Activated naive CD8-positive, alpha-beta T cell treated with anti-CD3 and anti-CD28 coated beads for 36 hours (primary cell): ENCODE measurements at regions not wholly inside any gene's neighbourhood (a gene's known extent, or its start where the extent isn't known, plus 50 kb on each side); places are given as distances from the start of the nearest gene placed in this dataset.
"Not testable (repeated sequence)": the region's sequence is repeated elsewhere in the genome, so short reads cannot be mapped to it uniquely, and the experiment has no call there.

Source experiments
- DNase-seq: peaks from one replicate; pipeline ENCODE4 v3.0.0; 2021
- H3K27ac Mint-ChIP-seq: one replicate; pipeline ENCODE4 v1.8.0; 2022; ENCODE audit warnings: mild to moderate bottlenecking, moderate library complexity, mixed read lengths
- H3K27me3 Mint-ChIP-seq: one replicate; pipeline ENCODE4 v1.8.0; 2022; ENCODE audit warnings: mild to moderate bottlenecking, mixed read lengths
- H3K36me3 Mint-ChIP-seq: one replicate; pipeline ENCODE4 v1.8.0; 2021; ENCODE audit warnings: mild to moderate bottlenecking, mixed read lengths
- H3K4me1 Mint-ChIP-seq: one replicate; pipeline ENCODE4 v1.8.0; 2021; ENCODE audit warnings: mixed read lengths
- H3K4me3 Mint-ChIP-seq: one replicate; pipeline ENCODE4 v1.8.0; 2022; ENCODE audit warnings: mild to moderate bottlenecking, moderate library complexity, mixed read lengths
- H3K9me3 Mint-ChIP-seq: one replicate; pipeline ENCODE4 v1.8.0; 2022; ENCODE audit warnings: mixed read lengths

DNA sequence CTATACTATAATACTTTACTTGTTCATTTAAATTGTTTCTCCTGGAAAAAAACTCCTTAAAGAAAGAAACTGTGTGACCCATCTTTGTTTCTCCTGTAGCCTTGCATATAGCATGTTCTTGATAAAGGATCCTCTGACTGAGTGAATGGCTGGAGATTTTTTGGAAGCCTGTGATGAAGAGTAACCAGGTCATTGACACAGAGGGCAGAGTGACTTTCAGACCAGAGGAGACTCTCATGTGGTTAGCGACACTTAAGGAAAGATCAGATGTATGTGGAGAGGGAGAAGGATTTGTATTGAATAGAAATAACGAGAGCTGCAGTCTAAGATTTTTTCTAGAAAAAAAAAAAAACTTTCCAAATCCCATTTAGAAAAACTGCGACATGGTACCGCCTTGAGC lies 85.5 kb downstream of the TRIM43 start:
- Mint-ChIP-seq H3K36me3 (no peaks in the 10 kb centered on the region), H3K4me1 (peaks cover 1% of the 10 kb centered on the region), H3K4me3 (no peak overlapping the region), H3K9me3 (no peaks in the 10 kb centered on the region), H3K27me3 (peaks cover 18% of the 10 kb centered on the region), H3K27ac (no peak overlapping the region)
- no peak for DNase-seq

DNA sequence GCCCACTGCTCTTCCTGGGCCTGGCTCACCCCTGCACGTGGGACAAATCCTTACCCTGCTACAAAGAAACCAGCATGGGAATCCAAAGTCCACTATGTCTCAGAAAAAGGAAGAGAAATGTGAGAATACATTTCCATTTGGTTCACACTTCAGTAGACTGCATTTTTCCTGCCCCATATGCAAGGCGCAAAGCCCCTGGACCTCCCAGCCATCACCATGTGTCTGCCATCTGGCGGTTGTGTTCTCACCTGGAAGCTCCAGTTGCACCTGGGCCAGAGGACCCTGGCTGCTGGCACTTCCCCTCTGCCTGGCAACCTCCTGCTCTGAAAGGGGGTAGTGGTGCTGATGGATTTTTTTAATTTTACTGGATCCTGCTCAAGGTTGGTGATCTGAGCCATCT lies 86.0 kb downstream of the TRIM43 start:
- not testable (repeated sequence) for H3K36me3 Mint-ChIP-seq, H3K27ac Mint-ChIP-seq, H3K4me1 Mint-ChIP-seq, H3K9me3 Mint-ChIP-seq, H3K4me3 Mint-ChIP-seq, DNase-seq
- H3K27me3 Mint-ChIP-seq: peaks cover 22% of the 10 kb centered on the region

- H3K27me3 Mint-ChIP-seq: peaks cover 40% of the 10 kb centered on the region
- not testable (repeated sequence) for H3K9me3 Mint-ChIP-seq, H3K36me3 Mint-ChIP-seq, H3K27ac Mint-ChIP-seq, H3K4me3 Mint-ChIP-seq, H3K4me1 Mint-ChIP-seq, DNase-seq
Observed at GRCh38 chr2:95681158-95681557, 89.4 kb downstream of the TRIM43 start.

GRCh38 chr2:95681589-95682081 lies 89.8 kb downstream of the TRIM43 start:
- H3K4me1 Mint-ChIP-seq, H3K27ac Mint-ChIP-seq, H3K9me3 Mint-ChIP-seq, H3K4me3 Mint-ChIP-seq, H3K36me3 Mint-ChIP-seq, DNase-seq: not testable (repeated sequence)
- peaks cover 40% of the 10 kb centered on the region for H3K27me3 Mint-ChIP-seq

DNA sequence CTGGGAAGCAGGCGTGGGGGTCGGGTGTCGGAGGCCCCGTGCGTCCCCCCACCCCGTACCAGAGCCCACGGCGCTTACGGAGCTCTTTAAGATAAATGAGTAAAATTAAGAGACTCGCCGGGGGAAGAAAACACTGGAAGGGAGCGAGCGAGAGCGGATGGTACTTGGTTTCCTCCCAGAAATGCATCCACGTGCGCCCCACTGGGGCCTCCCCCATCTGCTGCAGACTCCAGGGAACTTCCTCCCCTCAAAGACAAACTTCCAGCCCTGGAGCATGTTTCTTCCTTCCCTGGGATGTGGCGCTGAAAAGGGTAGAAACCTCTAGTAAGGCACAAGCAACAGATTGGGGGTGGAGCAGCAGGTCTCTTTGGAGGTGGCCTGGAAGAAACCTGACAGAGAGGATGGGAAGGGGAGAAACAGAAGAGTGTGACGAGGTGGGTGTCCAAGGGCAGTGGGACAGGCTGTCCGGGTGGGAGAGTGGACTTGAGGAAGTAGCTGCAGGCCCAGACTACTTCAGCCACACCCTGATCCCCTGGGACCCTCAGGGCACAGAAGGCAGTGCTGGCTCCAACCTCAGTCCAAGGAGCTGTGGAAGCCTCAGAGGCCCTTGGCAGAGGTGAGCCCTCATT lies 91.2 kb downstream of the TRIM43 start:
- not testable (repeated sequence) for H3K4me1 Mint-ChIP-seq, H3K9me3 Mint-ChIP-seq, H3K36me3 Mint-ChIP-seq, H3K27ac Mint-ChIP-seq, DNase-seq
- Mint-ChIP-seq H3K27me3 (peaks cover 44% of the 10 kb centered on the region), H3K4me3 (peak overlapping the region; percentile 75)

GRCh38 chr2:95685513-95685912 lies 93.7 kb downstream of the TRIM43 start:
- Mint-ChIP-seq H3K27ac (no peak overlapping the region), H3K27me3 (peaks cover 38% of the 10 kb centered on the region), H3K36me3 (no peaks in the 10 kb centered on the region), H3K4me3 (no peak overlapping the region), H3K4me1 (peaks cover 9% of the 10 kb centered on the region), H3K9me3 (no peaks in the 10 kb centered on the region)
- no peak for DNase-seq

DNA sequence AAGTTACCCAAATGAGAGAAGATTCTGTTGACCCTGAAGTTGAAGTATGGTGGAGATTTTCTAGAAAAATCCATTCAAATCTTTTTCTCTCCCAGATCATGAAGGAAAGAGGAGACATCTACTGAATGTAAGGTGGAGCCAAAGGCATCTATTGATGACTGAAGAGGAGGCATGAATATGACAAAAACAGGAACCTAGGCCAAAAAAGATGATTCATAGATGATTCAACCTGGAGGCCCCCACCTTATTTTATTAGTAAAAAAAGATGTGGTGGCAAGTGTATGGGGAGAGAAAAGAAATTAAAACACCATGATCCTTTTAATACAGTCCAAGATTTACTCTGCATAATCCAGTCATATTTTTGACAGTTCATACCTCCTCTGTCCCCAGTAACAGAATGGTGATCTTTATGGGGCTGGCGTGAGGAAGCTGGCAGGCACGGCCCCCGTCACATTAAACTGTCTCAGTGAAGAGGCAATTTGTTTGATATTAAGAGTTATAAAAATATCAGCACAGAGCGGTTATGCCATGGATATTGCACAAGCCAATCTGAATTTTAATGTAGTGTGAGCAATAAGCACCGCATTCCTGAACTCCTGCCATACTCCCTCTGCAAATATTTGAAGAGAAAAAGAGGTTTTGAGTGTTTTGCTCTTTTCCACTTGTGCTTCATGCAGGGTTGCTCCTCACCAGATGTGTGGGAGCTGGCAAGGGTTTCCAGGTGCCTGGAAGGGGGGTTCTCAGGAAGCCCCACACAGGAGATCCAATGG lies 94.4 kb downstream of the TRIM43 start:
- H3K27me3 Mint-ChIP-seq: peaks cover 35% of the 10 kb centered on the region
- H3K4me3 Mint-ChIP-seq, H3K36me3 Mint-ChIP-seq, H3K4me1 Mint-ChIP-seq, DNase-seq, H3K27ac Mint-ChIP-seq, H3K9me3 Mint-ChIP-seq: not testable (repeated sequence)

- not testable (repeated sequence) for H3K36me3 Mint-ChIP-seq, DNase-seq, H3K9me3 Mint-ChIP-seq, H3K27ac Mint-ChIP-seq, H3K4me1 Mint-ChIP-seq, H3K4me3 Mint-ChIP-seq
- peaks cover 23% of the 10 kb centered on the region for H3K27me3 Mint-ChIP-seq
Observed at GRCh38 chr2:95687852-95688251, 96.1 kb downstream of the TRIM43 start.

DNA sequence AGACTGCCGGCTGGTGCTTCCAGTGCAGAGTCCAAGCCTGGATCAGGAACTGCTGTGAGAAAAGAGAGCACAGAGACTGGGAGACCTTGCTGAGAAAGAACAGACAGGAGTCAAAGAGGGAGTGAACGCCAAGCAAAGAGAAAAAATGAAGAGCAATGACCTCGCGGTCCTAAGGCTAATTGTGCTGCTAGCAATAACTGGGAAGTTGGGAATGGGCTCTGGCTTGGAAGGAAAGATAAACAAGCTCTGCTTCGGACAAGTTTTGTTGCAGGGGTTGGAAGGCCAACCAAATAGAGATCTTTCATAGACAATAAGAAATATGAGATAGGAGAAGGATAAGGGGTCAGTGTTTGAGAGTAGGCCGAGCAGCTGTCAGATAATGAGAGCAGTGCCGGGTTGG lies 99.4 kb downstream of the TRIM43 start:
- H3K4me1 Mint-ChIP-seq, H3K36me3 Mint-ChIP-seq, H3K27ac Mint-ChIP-seq, H3K27me3 Mint-ChIP-seq, DNase-seq, H3K4me3 Mint-ChIP-seq, H3K9me3 Mint-ChIP-seq: not testable (repeated sequence)

DNA sequence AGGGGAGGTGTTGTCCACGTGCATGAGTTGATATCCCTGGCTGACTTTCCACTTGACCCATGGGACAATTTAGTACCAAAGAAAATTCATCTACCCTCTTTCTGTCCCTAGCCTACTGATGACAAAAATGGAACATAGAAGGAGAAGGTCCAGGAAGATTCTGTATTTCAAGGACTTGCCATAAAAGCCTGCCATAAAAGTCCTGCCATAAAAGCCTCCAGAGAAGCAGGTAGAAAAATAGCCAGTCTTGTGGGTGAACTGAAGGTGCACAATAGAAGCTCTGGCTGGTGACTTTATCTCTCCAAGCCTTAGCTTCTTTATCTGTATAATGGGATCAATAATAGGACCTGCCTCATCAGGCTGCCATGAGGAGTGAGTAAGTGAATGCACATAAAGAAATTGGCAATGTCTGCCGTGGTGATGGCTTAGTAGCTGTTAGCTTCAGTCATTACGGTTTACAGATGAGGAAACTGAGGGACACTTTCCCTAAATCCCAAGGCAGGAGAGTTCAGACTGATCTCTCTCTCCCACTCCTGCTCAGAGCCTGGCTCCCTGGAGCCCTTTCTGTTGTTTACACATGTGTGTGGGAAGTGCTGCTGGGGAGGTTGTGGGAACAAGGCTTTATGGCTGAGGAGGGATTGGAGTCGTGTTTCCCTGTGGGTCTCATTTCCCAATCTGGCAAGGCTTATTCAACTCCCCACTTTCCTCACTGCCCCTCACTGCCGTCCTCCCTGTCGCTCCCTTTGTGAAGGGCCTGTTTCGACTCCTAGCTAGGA lies 101.5 kb downstream of the TRIM43 start:
- not testable (repeated sequence) for DNase-seq, H3K4me1 Mint-ChIP-seq, H3K36me3 Mint-ChIP-seq, H3K9me3 Mint-ChIP-seq, H3K27me3 Mint-ChIP-seq, H3K27ac Mint-ChIP-seq, H3K4me3 Mint-ChIP-seq

DNA sequence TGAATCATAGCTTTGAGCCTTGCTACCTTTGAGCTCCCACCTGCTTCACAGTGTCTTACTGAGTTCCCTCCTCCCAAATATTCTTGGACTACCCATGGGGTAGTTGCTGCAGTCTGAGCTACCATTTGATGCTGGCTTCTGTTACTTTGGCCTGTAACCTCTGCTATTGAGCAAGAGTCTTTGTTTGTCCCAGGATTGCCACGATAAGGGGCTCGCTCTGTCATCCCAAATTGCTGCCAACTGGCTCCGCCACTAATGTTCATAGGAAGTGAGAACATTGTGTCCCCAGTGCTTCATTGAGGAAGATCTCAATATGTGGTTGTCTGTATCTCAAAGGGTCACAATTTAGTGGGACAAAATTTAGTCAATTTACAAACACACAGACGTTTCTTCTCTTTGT lies 103.8 kb downstream of the TRIM43 start:
- DNase-seq: no peak
- Mint-ChIP-seq H3K4me3 (no peak overlapping the region), H3K27ac (no peak overlapping the region), H3K9me3 (no peaks in the 10 kb centered on the region), H3K27me3 (peaks cover 10% of the 10 kb centered on the region), H3K36me3 (no peaks in the 10 kb centered on the region), H3K4me1 (no peaks in the 10 kb centered on the region)

GRCh38 chr2:95698146-95698545 lies 106.3 kb downstream of the TRIM43 start:
- H3K4me1 Mint-ChIP-seq: no peaks in the 10 kb centered on the region
- H3K36me3 Mint-ChIP-seq: no peaks in the 10 kb centered on the region
- DNase-seq: no peak
- no peak overlapping the region for H3K27ac Mint-ChIP-seq
- H3K4me3 Mint-ChIP-seq: no peak overlapping the region
- H3K9me3 Mint-ChIP-seq: no peaks in the 10 kb centered on the region
- H3K27me3 Mint-ChIP-seq: peaks cover 13% of the 10 kb centered on the region

GRCh38 chr2:95699201-95700184 lies 107.7 kb downstream of the TRIM43 start:
- H3K36me3 Mint-ChIP-seq, H3K9me3 Mint-ChIP-seq: not testable (repeated sequence)

GRCh38 chr2:95700519-95700918 lies 108.7 kb downstream of the TRIM43 start:
- H3K27ac Mint-ChIP-seq: no peak overlapping the region
- no peaks in the 10 kb centered on the region for H3K9me3 Mint-ChIP-seq
- no peak for DNase-seq
- H3K4me3 Mint-ChIP-seq: no peak overlapping the region
- no peaks in the 10 kb centered on the region for H3K36me3 Mint-ChIP-seq
- H3K4me1 Mint-ChIP-seq: no peaks in the 10 kb centered on the region
- H3K27me3 Mint-ChIP-seq: peaks cover 13% of the 10 kb centered on the region

More at GRCh38 chr2:95699201-95700184, 107.7 kb downstream of the TRIM43 start:
- not testable (repeated sequence) for H3K4me1 Mint-ChIP-seq, DNase-seq, H3K4me3 Mint-ChIP-seq, H3K27ac Mint-ChIP-seq
- peaks cover 13% of the 10 kb centered on the region for H3K27me3 Mint-ChIP-seq
